BE2C (cell line): ENCODE measurements at regions not wholly inside any gene's neighbourhood (a gene's known extent, or its start where the extent isn't known, plus 50 kb on each side); places are given as distances from the start of the nearest gene placed in this dataset.
"Not testable (repeated sequence)": the region's sequence is repeated elsewhere in the genome, so short reads cannot be mapped to it uniquely, and the experiment has no call there.

Experiments used
- DNase-seq: peaks from one replicate; pipeline ENCODE4 v3.0.0-alpha.2; 2020
- H3K27me3 ChIP-seq: fragments of 250-450 bp; sonication (Bioruptor Pico); 2 replicates; pipeline ENCODE4 v1.5.1; 2020; ENCODE audit warnings: mild to moderate bottlenecking
- H3K36me3 ChIP-seq: fragments of 250-450 bp; sonication (Bioruptor Pico); 2 replicates; pipeline ENCODE4 v1.5.1; 2020; ENCODE audit warnings: mild to moderate bottlenecking
- H3K4me1 ChIP-seq: fragments of 250-450 bp; sonication (Bioruptor Pico); 2 replicates; pipeline ENCODE4 v1.5.1; 2020
- H3K4me3 ChIP-seq: 2 replicates; pipeline ENCODE4 v1.5.1; 2011; ENCODE audit warnings: low read depth, low read length
- H3K9me3 ChIP-seq: fragments of 250-450 bp; sonication (Bioruptor Pico); 2 replicates; pipeline ENCODE4 v1.5.1; 2020
- TF ChIP-seq, protein P1 (sequence below): IDR thresholded peaks from 2 replicates; pipeline ENCODE4 v1.5.1; 2012; ENCODE audit warnings: mild to moderate bottlenecking, low read depth, low read length

DNA sequence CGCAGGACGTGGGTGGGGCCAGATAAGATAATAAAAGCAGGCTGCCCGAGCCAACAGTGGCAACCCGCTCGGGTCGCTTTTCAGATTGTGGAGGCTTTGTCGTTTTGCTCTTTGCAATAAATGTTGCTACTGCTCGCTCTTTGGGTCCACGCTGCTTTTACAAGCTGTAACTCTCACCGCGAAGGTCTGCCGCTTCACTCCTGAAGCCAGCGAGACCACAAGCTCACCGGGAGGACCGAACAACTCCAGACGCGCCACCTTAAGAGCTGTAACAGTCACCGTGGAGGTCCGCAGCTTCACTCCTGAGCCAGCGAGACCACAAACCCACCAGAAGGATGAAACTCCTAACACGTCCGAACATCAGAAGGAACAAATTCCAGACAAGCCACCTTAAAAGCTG lies 286.6 kb upstream of the MAGI2 start:
- no peak for DNase-seq

DNA sequence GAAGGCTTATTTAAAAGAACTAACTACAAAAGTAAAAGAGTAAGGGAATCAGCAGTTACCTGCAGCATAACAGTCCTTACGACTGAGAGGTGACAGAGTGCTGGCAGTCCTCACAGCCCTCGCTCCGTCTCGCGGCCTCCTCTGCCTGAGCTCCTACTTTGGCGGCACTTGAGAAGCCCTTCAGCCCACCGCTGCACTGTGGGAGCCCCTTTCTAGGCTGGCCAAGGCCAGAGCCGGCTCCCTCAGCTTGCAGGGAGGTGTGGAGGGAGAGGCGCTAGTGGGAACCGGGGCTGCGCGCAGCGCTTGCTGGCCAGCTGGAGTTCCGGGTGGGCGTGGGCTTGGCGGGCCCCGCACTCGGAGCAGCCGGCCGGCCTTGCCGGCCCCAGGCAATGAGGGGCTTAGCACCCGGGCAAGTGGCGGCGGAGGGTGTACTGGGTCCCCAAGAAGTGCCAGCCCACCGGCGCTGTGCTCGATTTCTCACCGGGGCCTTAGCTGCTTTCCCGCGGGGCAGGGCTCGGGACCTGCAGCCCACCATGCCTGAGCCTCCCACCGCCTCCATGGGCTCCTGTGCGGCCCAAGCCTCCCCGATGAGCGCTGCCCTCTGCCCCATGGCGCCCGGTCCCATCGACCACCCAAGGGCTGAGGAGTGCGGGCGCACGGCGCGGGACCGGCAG lies 285.7 kb upstream of the MAGI2 start:
- not testable (repeated sequence) for H3K27me3 ChIP-seq, H3K4me1 ChIP-seq, H3K36me3 ChIP-seq, DNase-seq, H3K9me3 ChIP-seq, H3K4me3 ChIP-seq

More for the DNA sequence above, 286.6 kb upstream of the MAGI2 start:
- no peak overlapping the region for H3K4me3 ChIP-seq
- H3K36me3 ChIP-seq = no peaks in the 10 kb centered on the region
- TF ChIP-seq, protein P1, sequence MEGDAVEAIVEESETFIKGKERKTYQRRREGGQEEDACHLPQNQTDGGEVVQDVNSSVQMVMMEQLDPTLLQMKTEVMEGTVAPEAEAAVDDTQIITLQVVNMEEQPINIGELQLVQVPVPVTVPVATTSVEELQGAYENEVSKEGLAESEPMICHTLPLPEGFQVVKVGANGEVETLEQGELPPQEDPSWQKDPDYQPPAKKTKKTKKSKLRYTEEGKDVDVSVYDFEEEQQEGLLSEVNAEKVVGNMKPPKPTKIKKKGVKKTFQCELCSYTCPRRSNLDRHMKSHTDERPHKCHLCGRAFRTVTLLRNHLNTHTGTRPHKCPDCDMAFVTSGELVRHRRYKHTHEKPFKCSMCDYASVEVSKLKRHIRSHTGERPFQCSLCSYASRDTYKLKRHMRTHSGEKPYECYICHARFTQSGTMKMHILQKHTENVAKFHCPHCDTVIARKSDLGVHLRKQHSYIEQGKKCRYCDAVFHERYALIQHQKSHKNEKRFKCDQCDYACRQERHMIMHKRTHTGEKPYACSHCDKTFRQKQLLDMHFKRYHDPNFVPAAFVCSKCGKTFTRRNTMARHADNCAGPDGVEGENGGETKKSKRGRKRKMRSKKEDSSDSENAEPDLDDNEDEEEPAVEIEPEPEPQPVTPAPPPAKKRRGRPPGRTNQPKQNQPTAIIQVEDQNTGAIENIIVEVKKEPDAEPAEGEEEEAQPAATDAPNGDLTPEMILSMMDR = no peak
- H3K9me3 ChIP-seq = no peaks in the 10 kb centered on the region
- H3K27me3 ChIP-seq = no peaks in the 10 kb centered on the region
- H3K4me1 ChIP-seq = no peaks in the 10 kb centered on the region

DNA sequence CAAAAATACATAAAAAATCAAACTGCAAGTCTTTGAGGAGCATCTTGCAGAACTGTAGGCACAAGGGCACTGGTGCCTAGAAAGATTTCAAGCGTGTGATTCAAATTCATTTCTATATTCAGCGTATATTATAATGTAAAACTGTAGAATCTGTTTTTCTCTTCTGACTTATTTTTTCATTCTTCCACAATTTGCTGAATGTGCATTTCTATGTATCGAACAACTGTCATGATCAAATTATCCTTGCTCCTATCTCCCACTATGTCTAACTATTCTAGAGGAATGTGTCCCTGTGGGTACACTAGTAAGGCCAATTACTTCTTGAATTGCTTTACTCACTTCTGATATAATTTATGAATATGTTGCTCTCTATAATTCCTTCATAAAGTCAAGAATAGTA lies 283.0 kb upstream of the MAGI2 start:
- Histone ChIP-seq H3K27me3 (no peaks in the 10 kb centered on the region), H3K4me3 (no peak overlapping the region), H3K9me3 (no peaks in the 10 kb centered on the region), H3K36me3 (no peaks in the 10 kb centered on the region), H3K4me1 (no peaks in the 10 kb centered on the region)
- no peak for DNase-seq
- TF ChIP-seq, protein P1 = no peak

DNA sequence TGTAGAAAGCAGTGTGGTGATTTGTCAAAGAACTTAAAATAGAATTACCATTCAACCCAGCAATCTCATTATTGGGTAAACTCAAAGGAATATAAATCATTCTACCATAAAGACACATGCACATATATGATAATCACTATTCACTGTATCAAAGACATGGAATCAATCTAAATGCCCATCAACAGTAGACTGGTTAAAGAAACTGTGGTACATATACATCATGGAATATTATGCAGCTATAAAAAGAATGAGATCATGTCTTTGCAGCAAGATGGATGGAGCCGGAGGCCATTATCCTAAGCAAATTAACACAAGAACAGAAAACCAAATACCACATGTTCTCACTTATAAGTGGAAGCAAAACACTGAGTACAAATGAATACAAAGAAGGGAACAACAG lies 281.5 kb upstream of the MAGI2 start:
- H3K36me3 ChIP-seq = no peaks in the 10 kb centered on the region
- no peaks in the 10 kb centered on the region for H3K27me3 ChIP-seq
- no peak overlapping the region for H3K4me3 ChIP-seq
- no peak for DNase-seq
- no peaks in the 10 kb centered on the region for H3K9me3 ChIP-seq
- H3K4me1 ChIP-seq = no peaks in the 10 kb centered on the region
- TF ChIP-seq, protein P1 = no peak

DNA sequence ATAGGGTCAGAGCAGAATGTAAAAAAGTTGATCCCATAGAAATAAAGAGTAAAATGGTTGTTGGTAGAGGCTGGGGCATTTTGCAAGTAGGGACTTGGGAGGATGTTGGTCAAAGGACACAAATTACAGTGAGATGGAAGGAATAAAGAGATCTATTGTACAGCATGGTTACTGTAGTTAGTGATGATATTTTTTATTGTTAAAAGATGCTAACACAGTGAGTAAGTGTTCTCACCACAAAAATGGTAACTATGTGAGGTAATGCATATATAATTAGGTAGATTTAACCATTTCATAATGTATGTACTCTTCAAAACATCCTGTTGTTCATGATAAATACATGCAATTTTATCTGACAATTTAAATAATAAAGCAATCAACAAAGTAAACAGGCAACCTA lies 280.7 kb upstream of the MAGI2 start:
- TF ChIP-seq, protein P1 = no peak
- H3K4me3 ChIP-seq = no peak overlapping the region
- no peaks in the 10 kb centered on the region for H3K4me1 ChIP-seq
- DNase-seq = no peak
- no peaks in the 10 kb centered on the region for H3K9me3 ChIP-seq
- no peaks in the 10 kb centered on the region for H3K36me3 ChIP-seq
- H3K27me3 ChIP-seq = no peaks in the 10 kb centered on the region

DNA sequence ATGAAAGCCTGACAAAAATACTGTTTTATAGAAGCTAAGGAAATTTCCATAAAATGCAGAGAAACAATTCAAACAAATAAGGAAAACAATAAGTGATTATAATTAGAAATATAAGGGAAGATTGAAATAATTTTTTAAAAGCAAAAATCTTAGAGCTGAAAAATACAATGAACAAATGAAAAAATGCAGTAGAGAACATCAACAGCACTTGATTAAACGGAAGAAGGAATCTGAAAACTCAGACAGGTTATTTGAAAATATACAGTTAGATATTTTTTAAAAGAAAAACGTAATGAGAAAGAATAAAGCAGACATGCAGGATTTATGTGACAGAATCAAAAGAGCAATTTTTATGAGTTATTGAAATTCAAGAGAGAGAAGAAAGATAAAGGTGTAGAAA lies 279.1 kb upstream of the MAGI2 start:
- no peak for DNase-seq
- no peaks in the 10 kb centered on the region for H3K9me3 ChIP-seq
- TF ChIP-seq, protein P1 = no peak
- no peaks in the 10 kb centered on the region for H3K27me3 ChIP-seq
- H3K4me1 ChIP-seq = no peaks in the 10 kb centered on the region
- no peaks in the 10 kb centered on the region for H3K36me3 ChIP-seq
- no peak overlapping the region for H3K4me3 ChIP-seq
